Transverse colon (tissue), 4 donors: ENCODE measurements at regions not wholly inside any gene's neighbourhood (a gene's known extent, or its start where the extent isn't known, plus 50 kb on each side); places are given as distances from the start of the nearest gene placed in this dataset.
A peak's percentile ranks its signal among the peaks of the same experiment; 100 is the strongest.

Source experiments
- DNase-seq: peaks from one replicate; pipeline ENCODE4 v3.0.0-alpha.2; 2019
- H3K27ac ChIP-seq, 4 donors: fragments of 200-600 bp; sonication (generic); 2 replicates each; pipeline ENCODE4 v1.5.1; 2016 to 2018; ENCODE audit warnings: inconsistent platforms in 4 of 4
- H3K27me3 ChIP-seq: fragments of 200-600 bp; sonication (generic); 2 replicates; pipeline ENCODE4 v1.5.1; 2017; ENCODE audit warnings: inconsistent platforms
- H3K36me3 ChIP-seq, 4 donors: fragments of 200-600 bp; sonication (generic); 2 replicates each; pipeline ENCODE4 v1.5.1; 2017 to 2019; ENCODE audit warnings: inconsistent platforms in 4 of 4
- H3K4me1 ChIP-seq, 4 donors: fragments of 200-600 bp; sonication (generic); 2 replicates each; pipeline ENCODE4 v1.5.1; 2017 to 2020; ENCODE audit warnings: inconsistent platforms in 4 of 4
- H3K4me3 ChIP-seq, 4 donors: fragments of 200-600 bp; sonication (generic); 1 replicate in 1 of 4; 2 replicates in 3 of 4; pipeline versions ENCODE4 v1.5.1 to v1.6.1; 2017 to 2019; ENCODE audit warnings: inconsistent platforms in 4 of 4
- H3K9me3 ChIP-seq, 2 donors: fragments of 200-600 bp; sonication (generic); 2 replicates each; pipeline ENCODE4 v1.5.1; 2017 to 2019; ENCODE audit warnings: inconsistent platforms in 2 of 2
- CTCF ChIP-seq, 5 experiments: fragments of 200-600 bp in 3 of 5; fragments of 450-650 bp in 2 of 5; sonication (generic) in 3 of 5; IDR thresholded peaks; 1 replicate in 2 of 5; 2 replicates in 3 of 5; pipeline ENCODE4 v1.5.1; 2016 to 2017; ENCODE audit warnings: antibody characterized with exemption in 5 of 5, inconsistent platforms in 3 of 5, mild to moderate bottlenecking in 2 of 5, moderate library complexity in 1 of 5
- EP300 ChIP-seq: sonication (generic); formaldehyde crosslinking; IDR thresholded peaks from one replicate; pipeline ENCODE4 v1.6.1; 2017; ENCODE audit warnings: antibody characterized with exemption, low read depth
- POLR2A ChIP-seq: fragments of 450-650 bp; IDR thresholded peaks from one replicate; pipeline ENCODE4 v1.6.1; 2016; ENCODE audit warnings: antibody characterized with exemption, mild to moderate bottlenecking, moderate library complexity
- POLR2AphosphoS5 ChIP-seq, 3 donors: sonication (generic); formaldehyde crosslinking; IDR thresholded peaks; one replicate each; pipeline ENCODE4 v1.6.1; 2016; ENCODE audit warnings: antibody characterized with exemption in 3 of 3
- WGBS, 2 donors: methylation state at CpG; one replicate each; pipeline ENCODE4 v1.1.5; 2018; ENCODE audit warnings: low coverage in 1 of 2; 5-methylcytosine and 5-hydroxymethylcytosine counted together
- in situ Hi-C, 4 donors: fragments of 200-750 bp; cut with MboI; loops; one replicate each; pipeline versions ENCODE4 v1.15.0 to v1.15.1; 2017; ENCODE audit warnings: low sequenced_read_pairs in 3 of 4, low pct_ligation_motif_present in 1 of 4, low pct_unique_long_range_greater_than_20kb in 1 of 4
- intact Hi-C: fragments of 100-400 bp; cut with DNase I; formaldehyde crosslinking; loops from one replicate; pipeline ENCODE4 v1.15.1; 2023; ENCODE audit warnings: low total_unique reads

GRCh38 chr3:168360993-168361392, 265.3 kb upstream of the GOLIM4 start:
- Histone ChIP-seq H3K9me3 (no peaks in the 10 kb centered on the region), H3K4me1 (no peaks in the 10 kb centered on the region), H3K36me3 (no peaks in the 10 kb centered on the region), H3K4me3 (no peak overlapping the region), H3K27me3 (no peaks in the 10 kb centered on the region), H3K27ac (no peak overlapping the region)
- in situ Hi-C loops, result no loop called here
- TF ChIP-seq POLR2A (no peak), POLR2AphosphoS5 (IDR thresholded peaks at IDR 0.05) (no peak), CTCF (IDR thresholded peaks at IDR 0.05) (no peak), EP300 (no peak)
- WGBS, 2 donors, result 71 to 85% methylated on average over 3 of the region's 3 CpGs
- DNase-seq, result no peak
- intact Hi-C loops, result no loop called here

- Histone ChIP-seq H3K9me3 (no peaks in the 10 kb centered on the region), H3K27me3 (no peaks in the 10 kb centered on the region), H3K27ac (no peak overlapping the region), H3K4me3 (no peak overlapping the region), H3K36me3 (no peaks in the 10 kb centered on the region), H3K4me1 (peaks cover 0 to 22% (median 3%) of the 10 kb centered on the region in 4 donors)
- 61 to 78% methylated on average over 4 to 9 of the region's 9 CpGs for WGBS, 2 donors
- in situ Hi-C loops (no loop called here), intact Hi-C loops (no loop called here)
- DNase-seq, result no peak
- no peak for TF ChIP-seq POLR2A
Observed at GRCh38 chr3:168342946-168343850, 247.5 kb upstream of the GOLIM4 start.

- peak; percentile 7 for DNase-seq
- WGBS, 2 donors, result 25 to 56% methylated on average over 2 of the region's 2 CpGs
- intact Hi-C loops, result no loop called here
Observed at GRCh38 chr3:168341956-168342936, 246.5 kb upstream of the GOLIM4 start.

More at GRCh38 chr3:168341956-168342936, 246.5 kb upstream of the GOLIM4 start:
- peak overlapping the region in 3 of 4 donors; percentile 36 to 58 (median 39) for H3K27ac ChIP-seq
- H3K4me3 ChIP-seq, result no peak overlapping the region
- H3K9me3 ChIP-seq, result no peaks in the 10 kb centered on the region
- H3K36me3 ChIP-seq, result no peaks in the 10 kb centered on the region
- no peaks in the 10 kb centered on the region for H3K27me3 ChIP-seq
- in situ Hi-C loops, result no loop called here
- TF ChIP-seq POLR2A, result no peak
- no peak for TF ChIP-seq POLR2AphosphoS5 (IDR thresholded peaks at IDR 0.05)
- TF ChIP-seq EP300, result no peak
- TF ChIP-seq CTCF (IDR thresholded peaks at IDR 0.05), result no peak
- H3K4me1 ChIP-seq, result peaks cover 0 to 22% (median 3%) of the 10 kb centered on the region in 4 donors
